Fibroblast of villous mesenchyme (primary cell): ENCODE measurements at regions not wholly inside any gene's neighbourhood (a gene's known extent, or its start where the extent isn't known, plus 50 kb on each side); places are given as distances from the start of the nearest gene placed in this dataset.
A peak's percentile ranks its signal among the peaks of the same experiment; 100 is the strongest.

Experiments
- DNase-seq: peaks from one replicate; pipeline ENCODE4 v3.0.0-alpha.2; 2010; ENCODE audit warnings: low read depth
- H3K4me3 ChIP-seq: 2 replicates; pipeline ENCODE4 v1.5.1; 2011; ENCODE audit warnings: low read depth, mild to moderate bottlenecking, low read length
- TF ChIP-seq, protein P1 (sequence below): IDR thresholded peaks from 2 replicates; pipeline ENCODE4 v1.5.1; 2012; ENCODE audit warnings: low read depth, mild to moderate bottlenecking, low read length; ENCODE audit not compliant: insufficient read depth

DNA sequence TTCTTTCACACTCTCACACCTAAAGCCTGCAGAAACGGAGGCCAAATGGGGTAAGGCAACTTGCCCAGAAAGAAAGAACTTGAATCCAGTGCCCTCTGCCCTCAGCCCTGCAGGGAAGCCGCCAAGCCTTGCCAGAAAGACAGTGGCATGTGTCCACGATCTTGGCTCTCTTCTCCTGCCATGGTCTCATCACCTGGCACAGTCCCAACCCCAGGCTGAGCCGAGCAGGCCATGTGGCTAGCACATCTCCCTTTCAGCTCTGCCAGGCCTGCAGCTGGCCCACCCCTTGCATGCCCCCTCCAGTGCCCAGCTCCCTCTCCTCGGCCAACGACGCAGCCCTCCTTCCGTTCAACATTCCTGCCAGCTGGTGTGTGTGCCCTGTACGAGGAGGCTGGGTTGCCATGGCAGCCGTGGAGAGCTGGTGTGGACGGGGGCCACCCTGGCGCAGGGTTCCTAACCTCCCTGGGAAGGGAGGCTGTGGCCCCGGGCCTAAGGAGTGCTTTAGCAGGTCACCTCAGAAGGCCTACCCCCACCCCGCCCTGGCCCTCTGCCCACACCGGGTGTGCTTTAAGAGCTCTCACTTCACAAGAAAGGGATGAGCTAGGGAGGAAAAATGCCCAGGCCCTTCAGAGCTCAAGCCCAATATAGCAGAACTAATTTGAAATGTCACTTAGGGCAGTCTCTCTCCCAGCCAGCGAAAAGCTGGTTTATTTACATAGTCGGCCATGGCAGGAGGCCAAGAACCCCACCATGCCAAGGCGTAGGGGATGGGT is 73.0 kb upstream of the PJA1 start:
- no peak for DNase-seq
- TF ChIP-seq, protein P1, sequence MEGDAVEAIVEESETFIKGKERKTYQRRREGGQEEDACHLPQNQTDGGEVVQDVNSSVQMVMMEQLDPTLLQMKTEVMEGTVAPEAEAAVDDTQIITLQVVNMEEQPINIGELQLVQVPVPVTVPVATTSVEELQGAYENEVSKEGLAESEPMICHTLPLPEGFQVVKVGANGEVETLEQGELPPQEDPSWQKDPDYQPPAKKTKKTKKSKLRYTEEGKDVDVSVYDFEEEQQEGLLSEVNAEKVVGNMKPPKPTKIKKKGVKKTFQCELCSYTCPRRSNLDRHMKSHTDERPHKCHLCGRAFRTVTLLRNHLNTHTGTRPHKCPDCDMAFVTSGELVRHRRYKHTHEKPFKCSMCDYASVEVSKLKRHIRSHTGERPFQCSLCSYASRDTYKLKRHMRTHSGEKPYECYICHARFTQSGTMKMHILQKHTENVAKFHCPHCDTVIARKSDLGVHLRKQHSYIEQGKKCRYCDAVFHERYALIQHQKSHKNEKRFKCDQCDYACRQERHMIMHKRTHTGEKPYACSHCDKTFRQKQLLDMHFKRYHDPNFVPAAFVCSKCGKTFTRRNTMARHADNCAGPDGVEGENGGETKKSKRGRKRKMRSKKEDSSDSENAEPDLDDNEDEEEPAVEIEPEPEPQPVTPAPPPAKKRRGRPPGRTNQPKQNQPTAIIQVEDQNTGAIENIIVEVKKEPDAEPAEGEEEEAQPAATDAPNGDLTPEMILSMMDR, result no peak
- no peak overlapping the region for H3K4me3 ChIP-seq

DNA sequence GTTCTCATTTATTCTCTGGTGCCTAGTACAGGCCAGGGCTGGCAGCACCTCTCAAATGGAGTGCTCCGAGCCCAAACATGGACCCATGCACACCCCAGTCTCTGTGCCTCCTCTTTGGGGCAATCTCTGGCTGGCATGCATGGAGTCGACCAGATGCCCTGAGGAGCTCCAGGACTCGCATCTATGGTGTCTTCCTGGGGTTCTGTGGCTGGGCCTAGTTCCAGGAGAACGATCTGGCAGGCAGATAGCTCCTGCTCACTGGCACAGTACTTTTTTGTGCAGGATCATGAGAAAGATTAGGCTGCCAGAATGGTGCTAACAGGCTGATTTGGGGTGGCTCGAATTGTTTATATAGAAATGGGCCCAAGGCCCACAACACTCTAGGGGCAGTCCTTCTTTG is 72.0 kb upstream of the PJA1 start:
- TF ChIP-seq, protein P1, result no peak
- no peak overlapping the region for H3K4me3 ChIP-seq
- no peak for DNase-seq

DNA sequence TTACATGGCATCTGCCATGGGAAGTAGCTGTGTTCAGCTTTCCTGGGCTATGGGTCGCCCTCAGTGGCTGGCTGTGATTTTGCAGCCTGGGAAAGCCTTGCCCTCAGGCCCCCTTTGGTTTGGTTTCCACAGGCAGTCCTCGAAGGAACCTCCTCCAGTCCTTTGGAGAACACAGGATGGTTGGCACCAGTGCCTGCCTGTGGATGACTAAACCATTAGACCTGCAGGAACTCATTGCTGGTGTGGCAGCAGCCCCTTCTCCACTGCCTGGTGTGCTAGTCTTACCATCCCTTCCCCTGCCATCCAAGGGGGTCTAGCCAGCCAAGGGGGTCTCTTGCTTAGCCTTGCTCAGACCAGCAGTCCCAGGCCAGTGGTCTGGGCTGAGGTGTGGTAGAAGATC is 71.4 kb upstream of the PJA1 start:
- H3K4me3 ChIP-seq, result no peak overlapping the region
- TF ChIP-seq, protein P1, result no peak
- DNase-seq, result no peak

DNA sequence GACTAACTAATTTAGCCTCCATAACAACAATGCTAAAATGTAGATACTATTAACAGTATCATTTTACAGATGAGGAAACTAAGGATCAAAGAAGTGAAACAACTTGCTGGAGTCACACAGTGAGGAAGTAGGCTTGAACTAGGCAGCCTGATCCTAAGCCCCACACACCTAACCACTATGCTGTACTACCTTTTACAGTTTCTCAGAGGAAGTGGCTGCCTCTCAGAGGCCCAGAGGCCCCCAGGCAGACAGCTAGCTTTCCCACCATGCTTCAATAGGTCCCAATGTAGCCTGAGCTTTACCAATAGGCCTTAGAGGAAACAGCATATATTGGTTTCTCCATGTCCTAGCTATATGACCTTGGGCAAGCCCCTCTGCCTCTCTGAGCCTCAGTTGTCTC is 69.4 kb upstream of the PJA1 start:
- TF ChIP-seq, protein P1, result no peak
- no peak overlapping the region for H3K4me3 ChIP-seq
- no peak for DNase-seq

DNA sequence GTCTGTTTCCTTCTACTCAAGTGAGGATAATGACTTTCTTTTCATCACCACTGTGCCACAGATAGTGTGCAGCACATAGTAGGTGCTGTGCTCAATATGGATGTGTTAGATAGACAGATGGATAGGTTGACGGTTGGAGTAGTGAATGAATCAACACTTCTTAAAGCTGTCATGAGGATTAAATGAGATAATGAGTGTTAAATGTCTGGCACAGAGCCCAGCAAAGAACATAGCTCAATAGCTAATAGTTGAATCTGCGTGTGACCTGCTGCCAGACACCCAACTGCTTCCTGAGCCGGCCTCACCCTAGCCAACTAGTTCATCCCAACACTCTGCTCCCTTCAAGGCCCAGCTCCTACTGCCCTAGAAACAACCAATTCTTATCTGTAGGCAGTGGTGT is 67.7 kb upstream of the PJA1 start:
- no peak overlapping the region for H3K4me3 ChIP-seq
- TF ChIP-seq, protein P1, result no peak
- DNase-seq, result no peak

DNA sequence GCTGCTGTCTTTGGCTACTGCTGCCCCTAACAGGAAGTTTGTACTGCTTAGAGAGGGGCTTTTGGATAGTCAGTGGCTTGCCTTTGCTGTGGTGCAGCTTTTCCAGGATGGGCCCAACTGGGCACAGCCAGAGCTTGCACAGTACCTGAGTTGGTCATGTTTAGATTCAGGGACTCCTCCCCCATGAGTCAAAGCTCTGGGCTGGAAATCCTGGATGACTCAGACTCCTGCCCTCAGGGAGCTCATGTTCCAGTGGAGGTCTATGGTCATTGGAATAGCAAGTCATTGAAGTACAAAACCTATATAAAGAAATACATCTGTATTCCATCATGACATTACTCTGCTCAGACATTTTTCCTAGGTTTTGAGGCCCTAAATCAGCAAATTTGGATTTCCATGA is 66.7 kb upstream of the PJA1 start:
- H3K4me3 ChIP-seq, result no peak overlapping the region
- DNase-seq, result no peak
- TF ChIP-seq, protein P1, result no peak

DNA sequence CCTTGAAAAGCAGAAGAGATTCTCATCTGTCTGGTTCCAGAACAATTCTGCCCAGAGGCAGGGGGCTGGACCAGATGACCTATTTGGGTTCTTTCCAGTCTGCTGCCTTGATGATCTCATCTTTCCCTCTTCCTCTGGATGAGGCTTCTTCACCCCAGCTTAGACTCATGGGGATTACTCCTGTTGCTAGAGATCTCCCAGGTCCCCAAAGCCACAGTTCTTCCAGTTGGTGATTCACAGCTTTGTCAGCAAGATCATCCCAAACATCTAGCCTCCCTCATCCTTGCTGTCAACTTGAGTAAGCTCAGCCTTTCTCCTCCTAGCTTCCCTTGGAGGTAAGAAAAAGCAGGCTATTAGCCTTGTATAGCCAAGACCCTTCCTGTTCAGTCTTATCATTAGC is 64.2 kb upstream of the PJA1 start:
- TF ChIP-seq, protein P1, result no peak
- peak; percentile 51 for DNase-seq
- H3K4me3 ChIP-seq, result no peak overlapping the region
